Stimulated activated CD4-positive, alpha-beta T cell treated with anti-CD3 and anti-CD28 coated beads, Interleukin-1b, Interleukin-23, amount 100 ng/mL, for 4 hours (primary cell): ENCODE measurements at regions not wholly inside any gene's neighbourhood (a gene's known extent, or its start where the extent isn't known, plus 50 kb on each side); places are given as distances from the start of the nearest gene placed in this dataset.
"Not testable (repeated sequence)": the region's sequence is repeated elsewhere in the genome, so short reads cannot be mapped to it uniquely, and the experiment has no call there.

Experiments used
- DNase-seq, 2 donors: peaks; one replicate each; pipeline ENCODE4 v3.0.0-alpha.2; 2020; ENCODE audit warnings: low read depth in 2 of 2

GRCh38 chr2:84052043-84052442, 407.0 kb downstream of the SUCLG1 start:
- no peak for DNase-seq

- no peak for DNase-seq
These were observed 410.1 kb downstream of the SUCLG1 start for GRCh38 chr2:84048964-84049363.

- no peak for DNase-seq
These were observed 417.6 kb downstream of the SUCLG1 start for GRCh38 chr2:84041506-84041905.

- DNase-seq: no peak
These were observed 418.8 kb downstream of the SUCLG1 start for GRCh38 chr2:84040281-84040680.

DNA sequence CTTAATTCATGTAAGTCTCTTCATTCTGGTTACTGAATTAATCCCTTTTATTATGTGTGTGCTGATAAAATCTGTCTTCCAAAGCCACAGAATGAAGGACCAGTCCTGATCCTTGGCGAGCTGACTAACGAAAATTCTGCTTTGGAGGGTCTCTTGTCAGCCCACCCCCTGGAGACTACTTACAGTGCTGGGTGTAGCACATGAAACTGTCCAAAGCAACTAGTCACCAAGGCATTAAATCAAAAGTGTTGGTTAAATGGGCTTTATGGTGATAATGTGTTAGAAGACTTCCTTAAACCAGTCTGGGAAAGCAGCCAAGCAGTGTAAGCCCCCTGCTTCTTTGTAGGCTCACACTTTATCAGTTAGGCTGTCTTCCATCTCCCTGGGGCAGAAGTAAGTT, 420.2 kb downstream of the SUCLG1 start:
- no peak for DNase-seq

DNA sequence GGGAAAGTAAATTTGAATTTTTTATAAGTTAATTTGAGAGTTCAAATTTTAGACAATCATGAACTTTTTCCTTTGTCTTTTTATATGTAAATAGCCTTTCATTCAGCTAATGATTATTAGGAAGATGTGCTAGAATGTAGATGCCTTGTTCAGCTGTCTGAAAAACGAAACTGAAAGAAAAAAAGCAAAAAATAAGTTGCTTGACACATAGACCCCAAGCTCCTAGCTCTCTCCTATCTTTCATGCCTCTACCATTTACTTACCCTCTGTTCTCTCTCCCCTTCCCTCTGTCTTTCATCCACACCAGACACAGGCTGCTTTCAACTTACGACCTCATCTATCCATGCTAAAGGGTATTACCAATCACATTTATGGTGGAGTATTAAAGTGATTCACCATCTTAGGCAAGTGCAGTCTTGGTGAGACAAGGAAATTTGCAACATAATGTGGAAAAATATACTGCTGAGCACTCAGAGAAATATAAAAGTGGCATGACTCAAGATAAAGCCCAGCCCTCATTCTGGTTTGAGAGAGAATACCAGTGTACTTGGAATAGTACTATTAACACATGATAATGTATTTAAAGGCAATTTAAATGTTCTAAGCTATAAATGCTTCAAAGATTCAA, 425.6 kb downstream of the SUCLG1 start:
- DNase-seq: no peak

DNA sequence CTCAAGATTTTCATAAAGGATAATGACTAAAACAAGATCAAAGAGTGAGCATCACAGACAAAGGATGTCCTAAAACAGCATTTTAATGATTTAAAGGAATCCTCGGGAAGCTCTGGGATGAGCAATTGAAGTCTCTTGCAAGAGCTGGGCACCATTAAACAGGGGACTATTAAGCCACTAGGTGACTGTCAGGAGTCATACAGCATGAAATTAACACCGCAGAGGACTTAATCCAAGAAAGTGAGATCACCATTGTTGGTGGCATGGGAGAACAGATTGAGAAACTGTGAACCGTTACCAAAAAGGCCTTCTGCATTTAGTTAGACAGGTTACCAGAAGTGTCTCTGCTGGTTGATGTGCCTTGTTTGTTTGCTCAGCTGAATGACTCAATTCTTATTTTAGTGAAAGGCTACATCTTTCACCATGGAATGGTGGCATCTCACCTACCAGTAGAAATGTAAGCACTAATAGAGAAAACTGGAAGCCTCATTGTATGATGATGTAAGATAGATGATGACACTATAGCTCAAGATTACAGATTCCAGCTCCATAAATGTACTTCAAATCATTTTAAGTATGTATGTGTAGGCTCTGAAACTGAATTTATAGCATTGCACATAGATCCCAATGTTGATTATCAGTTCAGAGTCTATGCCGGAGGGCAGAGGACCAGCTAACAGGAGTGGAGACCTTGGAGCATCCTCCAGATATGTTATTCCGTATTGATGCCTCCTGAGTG, 427.6 kb downstream of the SUCLG1 start:
- DNase-seq: no peak

DNA sequence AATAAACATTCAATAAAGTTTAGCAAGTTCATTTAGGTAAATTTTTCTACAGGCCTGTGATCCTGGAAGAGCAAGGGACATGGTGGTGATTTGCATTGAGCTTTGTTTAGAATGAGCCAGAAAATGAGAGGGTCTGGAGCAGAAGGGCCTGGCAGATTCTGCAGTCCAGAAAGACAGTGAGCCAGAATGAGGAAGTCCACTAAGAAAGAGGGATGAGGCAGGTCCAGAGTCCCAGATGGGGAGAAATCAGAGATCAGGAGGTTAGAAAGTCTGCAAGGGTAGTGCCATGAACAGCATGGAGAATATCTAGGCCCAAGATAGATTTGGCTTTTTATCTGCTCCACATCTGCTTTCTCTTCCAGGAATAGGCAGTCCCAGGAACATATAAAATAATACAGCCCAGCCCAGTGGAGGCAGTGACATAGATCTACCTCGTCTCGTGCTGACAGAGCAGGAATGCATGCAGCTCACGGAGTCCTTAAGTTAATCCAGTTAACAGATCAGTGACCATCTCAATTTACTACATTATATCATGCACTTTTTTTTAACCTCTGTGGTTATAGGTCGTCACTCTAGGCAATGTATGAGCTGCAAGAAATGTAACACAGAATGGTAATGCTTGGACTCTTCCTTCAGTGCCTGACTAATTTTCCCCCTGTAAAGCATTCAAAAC, 429.0 kb downstream of the SUCLG1 start:
- no peak for DNase-seq

- no peak for DNase-seq
These were observed 432.3 kb downstream of the SUCLG1 start for GRCh38 chr2:84026818-84027217.

GRCh38 chr2:84022810-84023431, 436.2 kb downstream of the SUCLG1 start:
- DNase-seq: peak in 1 of 2 donors; percentile 5

DNA sequence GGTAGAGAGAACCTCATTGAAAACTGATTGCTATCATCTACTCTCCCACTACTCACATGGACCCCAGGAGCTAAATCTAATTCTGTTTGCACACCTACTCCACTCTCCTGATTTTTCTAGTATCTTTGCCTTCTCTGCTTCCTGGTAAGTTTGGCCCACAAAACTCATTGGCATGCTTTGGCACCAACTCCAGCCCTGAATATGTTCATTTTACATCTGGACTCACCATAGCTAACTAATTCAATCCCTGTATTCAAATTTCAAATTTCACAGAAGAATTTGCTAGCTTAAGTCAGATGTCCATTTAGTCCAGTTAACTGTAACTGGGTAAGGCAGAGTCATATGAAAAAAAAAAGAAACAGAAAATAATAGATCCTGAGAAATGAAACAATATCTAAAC, 442.1 kb downstream of the SUCLG1 start:
- DNase-seq: no peak

- no peak for DNase-seq
These were observed 442.9 kb downstream of the SUCLG1 start for GRCh38 chr2:84016183-84016582.

DNA sequence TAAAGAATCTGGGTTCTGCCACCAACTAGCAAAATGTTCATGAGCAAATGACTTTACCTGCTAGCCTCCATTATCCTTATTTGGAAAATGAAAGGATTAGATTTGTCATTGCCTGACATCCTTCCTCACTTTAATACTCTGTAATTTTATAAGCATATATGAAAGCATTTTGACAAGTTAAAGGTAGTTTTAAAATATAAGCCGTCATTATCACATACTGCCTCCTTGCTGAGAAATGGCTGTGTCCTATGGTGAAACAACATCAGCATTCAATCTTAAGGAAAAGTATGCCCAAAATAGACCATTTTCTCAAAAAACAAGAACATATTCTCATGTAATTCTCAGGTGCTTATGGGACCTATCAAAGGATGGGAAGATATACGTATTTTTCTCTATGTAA, 461.2 kb downstream of the SUCLG1 start:
- DNase-seq: no peak

DNA sequence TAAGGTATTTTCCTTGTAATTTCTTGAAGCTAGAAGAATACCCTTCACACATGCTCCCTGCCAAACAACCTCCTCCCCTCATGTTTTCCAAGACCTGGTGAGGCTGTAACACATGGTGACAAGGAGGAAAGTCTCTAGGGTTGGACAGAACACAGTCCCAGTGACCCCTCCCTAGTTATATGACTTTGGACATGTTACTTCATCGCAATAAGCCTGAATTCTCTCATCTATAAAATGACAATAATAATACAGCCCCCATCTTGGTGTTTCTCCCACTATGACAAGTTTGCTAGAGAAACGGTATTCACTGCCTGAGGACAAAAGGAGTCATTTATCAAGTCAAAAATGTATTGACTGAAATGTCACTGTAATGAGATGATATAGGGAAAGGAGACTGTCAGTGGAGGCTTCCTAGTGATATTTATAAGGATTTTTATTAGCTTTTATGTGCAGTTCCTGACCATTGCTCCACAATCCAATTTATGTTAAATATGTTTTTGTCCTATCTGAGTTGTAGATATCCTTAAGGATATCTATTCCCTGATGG, 464.4 kb downstream of the SUCLG1 start:
- no peak for DNase-seq

DNA sequence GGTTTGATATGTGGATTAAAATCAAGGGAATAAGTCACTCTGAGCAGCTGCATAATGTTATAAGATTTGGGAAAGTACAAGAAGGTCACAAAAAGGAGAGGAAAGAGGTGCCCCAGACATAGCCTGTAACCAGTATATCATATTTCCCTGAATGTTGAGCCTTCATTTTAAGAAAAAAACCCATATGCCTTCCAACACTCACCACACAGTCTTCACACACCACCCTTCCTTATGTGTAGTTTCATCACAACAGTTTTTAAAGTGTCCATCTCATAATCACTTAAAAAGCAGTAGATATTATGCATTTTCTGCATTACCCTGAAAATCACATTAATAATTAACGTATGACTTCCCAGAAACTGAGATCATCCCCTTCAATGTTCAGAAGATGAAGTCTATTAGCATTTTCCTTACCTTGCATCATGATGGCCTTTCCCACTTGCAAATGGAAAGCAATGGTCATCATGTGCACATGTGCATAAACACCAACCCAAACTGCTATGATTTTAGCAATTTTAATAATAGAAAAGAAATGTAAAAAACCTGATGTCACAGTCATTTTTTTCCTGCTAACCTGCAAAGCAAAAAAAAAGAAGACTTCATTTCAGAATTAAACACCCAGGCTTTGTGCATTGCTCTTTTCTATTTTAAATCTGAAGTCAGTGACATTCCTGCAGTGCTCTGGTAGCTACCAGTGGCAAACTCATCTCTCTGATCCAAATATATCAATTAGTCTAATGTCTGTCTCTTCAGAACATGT, 465.0 kb downstream of the SUCLG1 start:
- no peak for DNase-seq

- no peak for DNase-seq
These were observed 467.1 kb downstream of the SUCLG1 start for GRCh38 chr2:83991992-83992391.

DNA sequence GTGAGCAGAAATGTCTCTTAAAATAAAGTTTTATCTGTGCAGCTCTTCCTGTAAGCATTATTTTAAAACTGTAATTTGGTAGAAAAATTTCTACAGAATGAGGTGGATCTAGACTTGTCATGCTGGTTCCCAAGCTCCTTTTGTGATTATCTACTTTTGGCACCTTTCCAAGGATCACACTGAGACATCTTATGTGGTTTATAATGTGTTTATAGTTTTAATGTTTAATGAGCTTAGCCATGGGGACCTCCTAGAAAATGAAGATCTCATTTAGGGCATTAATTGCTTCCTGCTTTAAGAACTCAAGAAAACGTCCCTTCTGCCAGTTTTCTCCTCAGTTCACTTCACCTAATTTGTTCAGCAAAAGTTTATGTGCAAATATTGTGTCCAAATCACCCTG, 468.4 kb downstream of the SUCLG1 start:
- no peak for DNase-seq

- not testable (repeated sequence) for DNase-seq
These were observed 482.5 kb downstream of the SUCLG1 start for GRCh38 chr2:83976628-83977027.

DNA sequence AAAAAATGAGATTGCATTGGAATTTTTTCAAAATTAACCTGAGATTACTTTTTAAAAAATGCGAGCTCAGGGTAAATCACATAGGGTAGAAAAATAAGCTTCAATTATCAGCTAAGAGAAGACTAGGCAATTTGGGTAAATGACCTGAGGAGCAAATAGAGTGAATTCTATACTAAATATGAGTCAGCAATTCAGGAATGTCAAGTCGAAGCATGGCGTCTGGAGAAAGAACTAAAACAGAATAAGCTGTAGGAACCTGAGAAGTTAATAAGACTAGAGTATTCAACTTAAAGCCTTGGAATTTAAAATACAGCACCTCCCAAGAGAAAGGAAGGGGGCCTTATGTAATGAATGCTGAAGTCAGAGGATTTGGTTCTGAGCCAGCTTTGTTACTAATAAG, 487.0 kb downstream of the SUCLG1 start:
- DNase-seq: no peak

DNA sequence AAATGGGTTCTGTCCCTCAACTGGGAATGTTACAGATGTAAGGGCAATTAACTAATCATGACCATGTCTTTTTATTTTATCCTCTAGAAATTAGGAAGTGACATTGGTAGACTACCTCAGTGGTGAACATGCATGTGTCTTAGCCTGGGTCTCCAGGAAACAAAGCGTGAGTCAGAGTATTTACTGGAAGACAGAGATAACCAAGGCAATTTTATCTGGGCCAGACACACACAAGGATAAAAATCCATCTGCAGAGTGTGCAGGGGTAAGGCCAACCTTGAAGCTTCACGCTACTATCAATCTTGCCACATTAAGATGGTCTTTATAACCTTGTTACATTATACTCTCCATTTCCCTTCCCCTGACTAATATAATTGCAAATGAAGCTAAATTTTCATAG, 487.5 kb downstream of the SUCLG1 start:
- no peak for DNase-seq

GRCh38 chr2:83970217-83970929, 488.7 kb downstream of the SUCLG1 start:
- DNase-seq: no peak
